HG03066 (cell line): ENCODE measurements at regions not wholly inside any gene's neighbourhood (a gene's known extent, or its start where the extent isn't known, plus 50 kb on each side); places are given as distances from the start of the nearest gene placed in this dataset.
A peak's percentile ranks its signal among the peaks of the same experiment; 100 is the strongest.
"Not testable (repeated sequence)": the region's sequence is repeated elsewhere in the genome, so short reads cannot be mapped to it uniquely, and the experiment has no call there.

ENCODE experiments used
- ATAC-seq: cut with Tn5 transposase; IDR thresholded peaks from one replicate; pipeline ENCODE4 v1.9.1; 2021; ENCODE audit warnings: low read depth; ENCODE audit not compliant: unreplicated experiment

- not testable (repeated sequence) for ATAC-seq
Measured at GRCh38 chr15:83335542-83335941, 51.1 kb upstream of the BNC1 start.

- no peak for ATAC-seq
Measured at GRCh38 chr15:83339396-83339795, 54.9 kb upstream of the BNC1 start.

- ATAC-seq: no peak
Measured at GRCh38 chr15:83340087-83340486, 55.6 kb upstream of the BNC1 start.

- ATAC-seq: no peak
Measured at GRCh38 chr15:83346342-83346741, 61.9 kb upstream of the BNC1 start.

GRCh38 chr15:83352119-83352518, 67.7 kb upstream of the BNC1 start:
- ATAC-seq: no peak

GRCh38 chr15:83356501-83357399, 72.3 kb upstream of the BNC1 start:
- ATAC-seq: no peak

GRCh38 chr15:83358972-83359564, 74.6 kb upstream of the BNC1 start:
- no peak for ATAC-seq

GRCh38 chr15:83362706-83363105, 78.2 kb upstream of the BNC1 start:
- ATAC-seq: no peak

GRCh38 chr15:83364501-83364900, 80.0 kb upstream of the BNC1 start:
- ATAC-seq: no peak

GRCh38 chr15:83365370-83365938, 81.0 kb upstream of the BNC1 start:
- no peak for ATAC-seq

- ATAC-seq: no peak
Measured at GRCh38 chr15:83372434-83372891, 74.7 kb upstream of the SH3GL3 start.

- ATAC-seq: no peak
Measured at GRCh38 chr15:83378921-83379578, 68.1 kb upstream of the SH3GL3 start.

GRCh38 chr15:83379579-83379959, 67.6 kb upstream of the SH3GL3 start:
- no peak for ATAC-seq

- no peak for ATAC-seq
Measured at GRCh38 chr15:83380059-83380458, 67.1 kb upstream of the SH3GL3 start.

GRCh38 chr15:83380682-83381081, 66.5 kb upstream of the SH3GL3 start:
- ATAC-seq: peak; percentile 81

- ATAC-seq: not testable (repeated sequence)
Measured at GRCh38 chr15:83383608-83384139, 63.5 kb upstream of the SH3GL3 start.

- ATAC-seq: no peak
Measured at GRCh38 chr15:83396101-83396500, 51.0 kb upstream of the SH3GL3 start.
